BLaER1 (cell line): ENCODE measurements at regions not wholly inside any gene's neighbourhood (a gene's known extent, or its start where the extent isn't known, plus 50 kb on each side); places are given as distances from the start of the nearest gene placed in this dataset.
A peak's percentile ranks its signal among the peaks of the same experiment; 100 is the strongest.

Source experiments
- H3K27ac ChIP-seq: shearing (Covaris generic); formaldehyde crosslinking; 2 replicates; pipeline ENCODE4 v1.8.1; 2022
- H3K27me3 ChIP-seq: shearing (Covaris generic); formaldehyde crosslinking; 2 replicates; pipeline ENCODE4 v1.8.1; 2022
- H3K36me3 ChIP-seq: shearing (Covaris generic); formaldehyde crosslinking; 2 replicates; pipeline ENCODE4 v1.8.1; 2022
- H3K4me1 ChIP-seq: shearing (Covaris generic); formaldehyde crosslinking; 2 replicates; pipeline ENCODE4 v1.8.1; 2022
- H3K4me2 ChIP-seq: shearing (Covaris generic); formaldehyde crosslinking; 2 replicates; pipeline ENCODE4 v1.8.1; 2022
- H3K4me3 ChIP-seq: shearing (Covaris generic); formaldehyde crosslinking; 2 replicates; pipeline ENCODE4 v1.8.1; 2022
- H3K9ac ChIP-seq: shearing (Covaris generic); formaldehyde crosslinking; 2 replicates; pipeline ENCODE4 v1.8.1; 2022
- H3K9me3 ChIP-seq: shearing (Covaris generic); formaldehyde crosslinking; 2 replicates; pipeline ENCODE4 v1.8.1; 2022
- H4K20me1 ChIP-seq: shearing (Covaris generic); formaldehyde crosslinking; 2 replicates; pipeline ENCODE4 v1.8.1; 2022
- Cebpa-rat ChIP-seq: shearing (Covaris generic); IDR thresholded peaks from 2 replicates; pipeline ENCODE4 v1.8.1; 2022

- Histone ChIP-seq H3K9me3 (no peaks in the 10 kb centered on the region), H3K9ac (no peak overlapping the region), H3K36me3 (no peaks in the 10 kb centered on the region), H3K4me1 (peaks cover 31% of the 10 kb centered on the region), H3K27me3 (no peaks in the 10 kb centered on the region), H3K4me2 (no peak overlapping the region), H4K20me1 (no peaks in the 10 kb centered on the region), H3K4me3 (no peak overlapping the region), H3K27ac (no peak overlapping the region)
- TF ChIP-seq Cebpa-rat, result no peak
These were observed 450.7 kb downstream of the TSHZ3 start for GRCh38 chr19:30898353-30899103.

- H3K27me3 ChIP-seq, result no peaks in the 10 kb centered on the region
- H3K4me3 ChIP-seq, result no peak overlapping the region
- H3K36me3 ChIP-seq, result no peaks in the 10 kb centered on the region
- no peak overlapping the region for H3K27ac ChIP-seq
- no peaks in the 10 kb centered on the region for H3K9me3 ChIP-seq
- peak overlapping the region; percentile 70; the same call in 1 of the 2 replicates for H3K4me2 ChIP-seq
- peaks cover 31% of the 10 kb centered on the region for H3K4me1 ChIP-seq
- no peak overlapping the region for H3K9ac ChIP-seq
- no peaks in the 10 kb centered on the region for H4K20me1 ChIP-seq
- TF ChIP-seq Cebpa-rat, result no peak
These were observed 451.7 kb downstream of the TSHZ3 start for GRCh38 chr19:30897553-30897952.

DNA sequence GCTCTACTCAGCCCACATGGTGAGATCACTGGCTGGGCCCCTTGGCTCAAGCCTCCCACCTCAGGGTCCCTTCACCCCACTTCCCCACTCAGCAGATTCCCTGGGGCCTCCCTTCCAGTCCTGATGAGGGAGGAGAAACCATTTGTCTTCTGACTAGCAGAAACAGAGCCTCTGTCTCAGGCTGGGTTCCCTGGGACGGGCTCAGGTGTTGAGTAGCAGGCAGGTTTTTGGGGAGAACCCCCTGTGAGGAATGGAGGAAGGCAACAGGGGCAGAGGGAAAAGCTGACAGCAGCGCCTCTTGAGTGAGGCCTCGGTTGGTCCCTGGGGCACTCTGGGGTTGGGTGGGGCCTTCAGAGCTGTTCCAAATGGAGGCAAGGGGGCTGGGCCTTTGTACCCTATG lies 452.2 kb downstream of the TSHZ3 start:
- TF ChIP-seq Cebpa-rat, result no peak
- Histone ChIP-seq H3K4me2 (peak overlapping the region; percentile 70), H3K36me3 (no peaks in the 10 kb centered on the region), H3K4me1 (peaks cover 31% of the 10 kb centered on the region), H3K4me3 (no peak overlapping the region), H3K9ac (peak overlapping the region; percentile 24; the same call in 1 of the 2 replicates), H3K9me3 (no peaks in the 10 kb centered on the region), H3K27ac (peak overlapping the region; percentile 53), H4K20me1 (no peaks in the 10 kb centered on the region), H3K27me3 (no peaks in the 10 kb centered on the region)

- Histone ChIP-seq H3K4me2 (peak overlapping the region; percentile 70), H3K4me3 (no peak overlapping the region)
- no peak for TF ChIP-seq Cebpa-rat
These were observed 452.7 kb downstream of the TSHZ3 start for GRCh38 chr19:30896554-30896953.

DNA sequence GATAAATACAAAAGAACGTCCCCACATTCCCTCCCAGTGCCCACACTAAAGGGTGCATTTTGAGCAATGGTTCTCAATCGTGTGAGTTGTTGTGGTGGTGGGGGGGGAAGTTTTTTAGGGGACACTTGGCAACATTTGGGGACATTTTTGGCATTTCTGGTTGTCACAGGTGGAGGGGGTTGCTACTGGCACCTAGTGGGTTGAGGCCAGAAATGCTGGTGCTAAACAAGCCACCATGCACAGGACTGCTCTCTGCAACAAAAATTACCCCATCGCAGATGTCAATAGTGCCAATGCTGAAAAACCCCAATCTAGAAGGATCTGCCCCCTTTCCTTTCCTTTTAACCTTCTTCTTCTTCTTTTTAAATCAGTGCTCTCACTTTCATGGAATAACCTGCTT lies 453.3 kb downstream of the TSHZ3 start:
- H4K20me1 ChIP-seq, result no peaks in the 10 kb centered on the region
- H3K4me2 ChIP-seq, result peak overlapping the region; percentile 70
- no peaks in the 10 kb centered on the region for H3K27me3 ChIP-seq
- no peaks in the 10 kb centered on the region for H3K9me3 ChIP-seq
- no peak overlapping the region for H3K9ac ChIP-seq
- H3K4me3 ChIP-seq, result no peak overlapping the region
- no peak overlapping the region for H3K27ac ChIP-seq
- H3K36me3 ChIP-seq, result no peaks in the 10 kb centered on the region
- H3K4me1 ChIP-seq, result peaks cover 31% of the 10 kb centered on the region
- no peak for TF ChIP-seq Cebpa-rat

More at GRCh38 chr19:30896554-30896953, 452.7 kb downstream of the TSHZ3 start:
- Histone ChIP-seq H3K9me3 (no peaks in the 10 kb centered on the region), H3K9ac (peak overlapping the region; percentile 24; the same call in 1 of the 2 replicates), H3K27ac (peak overlapping the region; percentile 53), H3K4me1 (peaks cover 31% of the 10 kb centered on the region), H3K27me3 (no peaks in the 10 kb centered on the region), H3K36me3 (no peaks in the 10 kb centered on the region), H4K20me1 (no peaks in the 10 kb centered on the region)

GRCh38 chr19:30891051-30891450 lies 458.2 kb downstream of the TSHZ3 start:
- H3K9me3 ChIP-seq, result no peaks in the 10 kb centered on the region
- no peak overlapping the region for H3K27ac ChIP-seq
- H3K9ac ChIP-seq, result no peak overlapping the region
- H3K27me3 ChIP-seq, result no peaks in the 10 kb centered on the region
- no peak overlapping the region for H3K4me3 ChIP-seq
- peaks cover 17% of the 10 kb centered on the region for H3K4me1 ChIP-seq
- H3K36me3 ChIP-seq, result no peaks in the 10 kb centered on the region
- no peaks in the 10 kb centered on the region for H4K20me1 ChIP-seq
- no peak overlapping the region for H3K4me2 ChIP-seq
- no peak for TF ChIP-seq Cebpa-rat

DNA sequence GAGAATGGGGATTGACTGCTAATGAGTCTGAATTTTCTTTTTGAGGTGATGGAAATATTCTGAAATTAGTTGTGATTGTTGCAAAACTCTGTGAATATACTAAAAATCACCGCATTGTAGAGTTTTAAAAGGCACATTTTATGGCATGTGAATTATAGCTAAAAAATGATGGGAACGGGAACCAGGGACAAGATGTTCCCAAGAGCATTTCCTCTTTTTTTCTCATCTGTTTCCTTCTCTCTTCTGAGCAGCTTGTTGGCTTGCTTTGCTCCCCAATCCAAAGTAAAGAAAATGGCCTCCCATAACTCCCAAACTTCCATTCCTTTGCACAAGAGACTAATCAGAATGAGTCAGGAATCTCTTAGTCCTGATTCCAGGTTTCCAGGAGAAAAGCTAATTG lies 459.2 kb downstream of the TSHZ3 start:
- H3K4me1 ChIP-seq, result peaks cover 7% of the 10 kb centered on the region
- H3K4me3 ChIP-seq, result no peak overlapping the region
- no peaks in the 10 kb centered on the region for H3K27me3 ChIP-seq
- H3K9ac ChIP-seq, result no peak overlapping the region
- no peaks in the 10 kb centered on the region for H4K20me1 ChIP-seq
- no peak overlapping the region for H3K4me2 ChIP-seq
- no peaks in the 10 kb centered on the region for H3K36me3 ChIP-seq
- no peak for TF ChIP-seq Cebpa-rat
- no peak overlapping the region for H3K27ac ChIP-seq
- H3K9me3 ChIP-seq, result no peaks in the 10 kb centered on the region

DNA sequence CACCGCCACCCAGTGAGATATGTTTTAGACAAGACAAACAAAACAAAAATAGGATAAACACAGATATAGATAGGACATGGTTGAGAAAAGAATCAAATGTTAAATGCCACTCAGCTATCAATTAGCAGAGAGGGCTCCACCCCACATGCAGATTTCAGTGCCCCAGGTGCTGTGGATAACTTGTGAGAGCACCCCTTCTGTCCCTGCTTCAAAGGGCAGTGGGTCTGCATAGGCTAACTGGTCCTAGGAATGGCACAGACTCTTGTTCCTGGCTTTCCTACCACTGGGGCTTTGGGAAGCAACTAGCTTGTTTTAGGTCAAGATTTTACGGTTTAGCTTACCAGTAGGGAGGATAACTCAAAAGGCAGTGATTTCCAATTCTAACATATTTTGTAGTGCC lies 460.3 kb downstream of the TSHZ3 start:
- TF ChIP-seq Cebpa-rat, result no peak
- Histone ChIP-seq H3K36me3 (no peaks in the 10 kb centered on the region), H3K27ac (no peak overlapping the region), H3K27me3 (no peaks in the 10 kb centered on the region), H3K9ac (no peak overlapping the region), H4K20me1 (no peaks in the 10 kb centered on the region), H3K4me3 (no peak overlapping the region), H3K4me1 (no peaks in the 10 kb centered on the region), H3K9me3 (no peaks in the 10 kb centered on the region), H3K4me2 (no peak overlapping the region)

DNA sequence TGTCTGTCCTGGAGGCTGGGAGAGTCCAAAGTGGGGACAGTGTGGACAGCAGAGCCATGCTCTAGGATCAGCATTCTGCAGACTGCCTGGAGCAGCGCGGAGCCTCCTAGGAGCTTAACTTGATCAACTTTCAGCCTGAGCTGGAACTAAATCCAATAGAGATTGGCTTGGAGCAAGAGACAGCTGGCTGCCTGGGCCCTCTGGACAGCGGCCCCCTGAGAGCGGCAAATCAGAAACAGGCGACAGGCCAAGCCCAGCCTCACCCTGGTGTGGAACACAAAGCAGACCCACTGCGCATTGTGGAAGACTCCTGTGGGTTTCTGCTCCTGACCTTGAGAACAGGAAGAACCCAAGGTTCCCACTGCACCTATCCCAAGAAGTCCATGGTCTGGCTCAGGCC lies 462.2 kb downstream of the TSHZ3 start:
- no peak overlapping the region for H3K4me2 ChIP-seq
- H3K27ac ChIP-seq, result no peak overlapping the region
- no peak overlapping the region for H3K9ac ChIP-seq
- no peaks in the 10 kb centered on the region for H4K20me1 ChIP-seq
- no peaks in the 10 kb centered on the region for H3K4me1 ChIP-seq
- H3K36me3 ChIP-seq, result no peaks in the 10 kb centered on the region
- no peak overlapping the region for H3K4me3 ChIP-seq
- no peak for TF ChIP-seq Cebpa-rat
- no peaks in the 10 kb centered on the region for H3K27me3 ChIP-seq
- H3K9me3 ChIP-seq, result no peaks in the 10 kb centered on the region

- Histone ChIP-seq H3K36me3 (no peaks in the 10 kb centered on the region), H3K4me2 (no peak overlapping the region), H3K4me1 (no peaks in the 10 kb centered on the region), H3K9me3 (no peaks in the 10 kb centered on the region), H4K20me1 (no peaks in the 10 kb centered on the region), H3K4me3 (no peak overlapping the region), H3K27ac (no peak overlapping the region), H3K27me3 (no peaks in the 10 kb centered on the region), H3K9ac (no peak overlapping the region)
- no peak for TF ChIP-seq Cebpa-rat
These were observed 463.0 kb downstream of the TSHZ3 start for GRCh38 chr19:30886222-30886621.
